HG02642 (cell line): ENCODE measurements at regions not wholly inside any gene's neighbourhood (a gene's known extent, or its start where the extent isn't known, plus 50 kb on each side); places are given as distances from the start of the nearest gene placed in this dataset.

Source experiments
- ATAC-seq: cut with Tn5 transposase; IDR thresholded peaks from one replicate; pipeline ENCODE4 v1.9.1; 2021; ENCODE audit warnings: mild to moderate bottlenecking; ENCODE audit not compliant: unreplicated experiment, poor library complexity

DNA sequence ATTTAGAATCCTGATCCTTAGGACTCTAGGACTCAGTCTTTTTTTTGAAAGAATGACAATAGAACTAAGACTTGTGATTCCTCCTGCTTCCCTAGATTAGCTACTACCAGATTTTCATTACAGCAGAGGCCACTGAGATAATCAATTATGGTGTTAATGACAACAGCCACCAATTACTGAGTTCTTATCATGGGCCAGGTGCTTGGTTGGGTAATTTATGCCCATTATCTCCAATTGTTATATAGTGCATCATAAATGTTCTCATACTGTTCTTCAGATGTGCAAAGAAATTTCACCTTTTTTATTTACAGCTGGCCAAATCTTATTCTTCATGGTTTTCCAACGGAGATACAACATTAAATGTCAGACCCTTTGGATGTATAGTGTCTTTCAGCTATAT lies 162.9 kb upstream of the CMC1 start:
- no peak for ATAC-seq

DNA sequence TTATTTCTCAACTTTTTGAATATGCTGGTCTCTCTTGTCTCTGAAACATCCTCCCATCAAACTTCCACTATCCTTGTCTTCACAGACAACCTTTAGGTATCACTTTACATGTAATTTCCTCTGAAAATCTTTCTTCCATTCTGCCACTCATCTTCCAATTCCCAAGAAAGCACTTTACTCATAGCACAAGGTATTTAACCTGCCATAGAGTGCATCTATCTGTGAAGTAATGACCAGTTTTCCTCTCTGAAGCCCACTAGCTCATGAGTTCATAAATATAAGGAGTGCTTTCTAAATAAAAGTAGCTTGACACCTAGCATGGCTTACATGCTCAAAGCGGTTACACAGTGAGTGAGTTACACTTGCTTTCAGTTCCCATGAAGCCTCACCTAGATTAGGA lies 160.7 kb upstream of the CMC1 start:
- ATAC-seq = no peak

DNA sequence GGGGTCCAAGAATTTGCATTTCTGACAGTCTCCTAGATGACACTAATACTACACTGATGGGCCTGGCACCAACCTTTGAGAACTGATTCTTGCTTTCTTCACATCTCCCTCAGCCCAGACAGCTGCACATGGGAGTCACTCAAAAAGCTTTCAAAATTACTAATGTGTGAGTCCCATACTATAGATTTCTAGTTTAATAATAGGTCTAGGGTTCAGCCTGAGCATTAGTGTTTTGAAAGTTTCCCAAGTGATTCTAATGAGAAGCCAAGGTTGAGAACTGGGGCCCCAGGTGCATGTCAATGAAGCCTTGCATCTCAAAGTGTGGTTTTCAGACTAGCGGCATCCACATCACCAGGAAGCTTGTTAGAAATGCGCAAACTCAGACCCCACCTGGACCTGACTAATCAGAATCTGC lies 159.9 kb upstream of the CMC1 start:
- peak; percentile 55 for ATAC-seq

DNA sequence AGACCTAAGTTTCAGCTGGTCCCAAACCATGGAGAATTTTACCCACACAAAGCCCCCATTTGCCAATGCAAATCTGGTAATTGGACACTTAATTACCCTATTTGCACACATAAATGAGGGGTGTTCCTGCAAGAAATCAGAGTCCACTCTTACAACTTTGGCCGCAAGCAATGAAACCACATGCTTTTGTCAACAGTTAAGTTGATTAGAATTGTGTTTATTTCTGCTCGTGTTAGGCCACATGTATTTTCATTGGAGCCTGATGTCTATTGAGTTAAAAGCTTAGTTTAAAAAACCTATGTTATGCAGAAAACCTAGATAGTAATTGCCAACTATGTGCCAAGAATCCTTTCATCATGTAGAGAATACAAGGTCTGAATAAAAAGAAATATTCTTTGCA lies 153.8 kb upstream of the CMC1 start:
- ATAC-seq = no peak

DNA sequence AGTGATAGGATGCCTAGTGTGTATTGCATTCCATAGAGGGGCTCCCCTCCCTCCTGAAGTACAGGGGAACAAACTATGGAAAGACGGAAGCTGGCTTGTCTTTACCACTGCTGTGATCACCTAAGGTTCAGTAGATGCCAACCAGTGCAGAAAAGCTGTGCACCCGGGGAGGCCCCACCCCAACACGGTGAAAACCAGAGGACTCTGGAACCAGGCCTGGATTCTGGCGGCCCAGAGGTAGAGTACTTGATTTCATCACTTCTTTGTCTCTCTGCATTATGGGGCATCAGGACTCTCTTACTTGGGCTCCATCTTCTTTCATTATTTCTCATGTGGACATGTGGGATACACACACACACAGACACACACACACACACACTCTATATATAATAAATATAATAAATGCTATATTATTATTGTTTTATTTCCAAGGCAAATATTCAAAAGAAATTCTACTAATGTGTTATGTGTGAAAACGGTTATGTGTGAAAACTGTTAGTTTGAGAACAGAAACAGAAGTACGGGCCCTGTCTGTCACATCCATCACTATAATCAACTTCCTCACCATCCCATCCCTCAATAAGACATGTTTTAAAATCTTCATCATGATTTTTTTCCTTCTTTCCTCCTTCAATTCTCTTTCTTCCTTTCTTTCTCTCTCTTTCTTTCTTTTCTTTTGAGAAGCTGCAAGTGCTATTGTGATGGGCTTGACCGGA lies 152.4 kb upstream of the CMC1 start:
- no peak for ATAC-seq

DNA sequence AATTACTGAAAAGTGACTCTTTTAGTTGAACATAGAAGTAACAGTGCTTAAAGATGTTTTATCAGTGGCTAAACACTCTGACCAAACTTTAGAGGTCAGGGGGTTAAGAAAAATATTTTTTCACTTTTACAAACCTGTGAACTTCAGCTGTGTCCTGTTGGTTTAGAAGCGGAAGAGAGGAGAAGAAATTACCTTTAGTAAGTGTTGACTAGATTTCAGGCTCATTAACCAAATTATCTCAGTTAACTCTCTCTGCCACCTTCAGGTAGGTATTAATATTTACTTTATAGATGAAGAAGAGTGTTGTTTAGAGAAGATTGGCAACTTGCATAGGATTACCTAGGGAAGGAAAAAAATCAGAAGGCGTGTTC lies 151.9 kb upstream of the CMC1 start:
- ATAC-seq = no peak

DNA sequence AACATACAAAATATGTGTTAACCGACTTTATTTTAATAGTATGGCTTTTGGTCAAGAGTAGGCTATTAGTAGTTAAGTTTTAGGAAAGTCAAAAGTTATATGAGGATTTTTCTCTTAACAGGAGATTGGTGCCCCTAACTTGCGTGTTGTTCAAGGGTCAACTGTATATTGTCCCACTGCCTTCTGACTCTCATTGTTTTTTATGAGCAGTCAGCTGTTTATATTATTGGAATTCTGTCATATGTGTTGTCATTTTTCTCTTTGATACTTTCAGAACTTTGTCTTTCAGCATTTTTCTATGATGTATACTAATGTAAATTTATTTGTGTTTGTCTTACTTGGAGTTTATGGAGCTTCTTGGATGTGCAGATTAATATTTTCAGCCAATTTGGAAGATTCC lies 142.1 kb upstream of the CMC1 start:
- ATAC-seq = no peak

DNA sequence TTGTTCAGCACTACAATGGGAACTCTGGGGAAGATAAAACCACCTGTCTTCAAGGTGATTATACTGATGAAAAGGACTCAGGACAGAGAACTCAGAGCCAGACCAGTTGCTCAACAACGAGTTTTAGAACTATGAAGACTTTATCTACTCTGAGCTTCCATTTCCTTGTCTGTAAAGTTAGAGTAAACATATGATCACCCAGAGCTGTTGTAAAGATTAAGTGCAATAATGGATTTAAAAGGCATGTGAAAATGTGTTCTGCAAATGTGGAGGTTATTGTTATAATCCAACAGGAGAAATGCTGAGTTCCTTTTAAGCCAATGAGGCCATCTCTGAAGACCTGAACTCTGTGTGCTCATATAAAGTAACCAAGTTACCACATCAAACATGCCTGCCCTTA lies 139.7 kb upstream of the CMC1 start:
- no peak for ATAC-seq

DNA sequence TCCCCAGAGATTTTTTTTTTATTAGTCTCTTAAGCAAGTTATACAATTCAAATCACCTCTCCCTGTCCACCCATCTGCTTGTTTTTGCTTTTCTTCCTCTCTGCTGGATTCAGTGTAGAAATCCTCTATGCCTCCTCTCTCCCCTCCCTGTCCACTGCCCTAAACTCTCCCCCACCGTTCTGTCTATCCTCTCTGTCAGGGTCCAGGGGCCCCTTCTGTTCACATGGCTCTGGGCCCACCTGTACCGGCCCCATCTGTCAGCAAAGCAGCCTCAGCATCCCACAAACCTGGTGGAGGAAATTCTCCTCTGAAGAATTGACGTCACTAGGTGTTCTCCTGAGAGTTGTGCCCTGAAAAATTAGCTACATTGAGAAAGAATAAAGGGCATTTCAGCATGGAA lies 137.6 kb upstream of the CMC1 start:
- ATAC-seq = no peak

DNA sequence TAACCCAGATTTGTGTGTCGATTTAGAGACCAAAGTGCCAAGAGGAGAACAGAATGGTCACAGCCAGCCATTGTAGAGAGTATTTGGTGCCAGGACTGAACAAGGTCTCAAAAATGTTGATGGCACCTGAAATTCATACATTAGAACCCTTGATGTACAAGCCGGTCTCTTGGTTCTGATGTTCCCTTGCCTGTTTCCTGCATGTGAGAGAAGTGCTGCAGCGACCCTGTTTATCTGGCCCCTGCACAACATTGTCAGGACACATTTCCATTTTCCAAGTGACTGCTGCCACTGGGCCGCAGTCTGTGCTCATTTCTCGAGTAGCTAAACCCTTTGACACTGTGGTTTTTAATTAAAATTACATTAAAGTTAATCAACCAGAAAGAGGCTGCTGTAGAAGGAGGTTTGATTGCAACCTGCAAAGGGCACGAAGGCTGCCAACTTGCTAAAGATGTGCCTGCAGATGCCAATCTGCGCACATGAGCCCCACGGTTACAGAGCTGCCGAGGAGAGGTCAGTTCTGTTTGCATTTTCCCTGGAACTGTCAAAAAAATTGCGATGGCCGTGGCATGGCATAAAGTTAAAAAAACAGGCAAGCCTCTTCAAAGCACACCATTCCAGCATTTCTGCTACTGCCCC lies 136.4 kb upstream of the CMC1 start:
- no peak for ATAC-seq

DNA sequence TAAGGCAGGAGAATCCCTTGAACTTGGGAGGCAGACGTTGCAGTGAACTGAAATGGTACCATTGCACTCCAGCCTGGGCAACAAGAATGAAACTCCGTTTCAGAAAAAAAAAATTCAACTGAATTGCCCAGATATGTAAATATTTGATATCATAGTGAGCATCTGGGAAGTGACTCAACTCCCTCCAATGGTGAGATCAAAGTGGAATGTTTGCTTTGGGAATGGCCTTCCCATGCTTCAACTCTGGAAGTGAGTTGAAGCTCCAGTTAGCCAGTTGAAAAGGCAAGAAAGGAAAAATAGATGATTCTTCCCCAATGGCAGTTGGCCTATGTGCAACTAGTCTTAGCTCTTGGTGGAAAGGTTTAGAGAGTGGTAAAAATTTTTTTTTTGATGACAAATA lies 131.6 kb upstream of the CMC1 start:
- ATAC-seq = no peak

DNA sequence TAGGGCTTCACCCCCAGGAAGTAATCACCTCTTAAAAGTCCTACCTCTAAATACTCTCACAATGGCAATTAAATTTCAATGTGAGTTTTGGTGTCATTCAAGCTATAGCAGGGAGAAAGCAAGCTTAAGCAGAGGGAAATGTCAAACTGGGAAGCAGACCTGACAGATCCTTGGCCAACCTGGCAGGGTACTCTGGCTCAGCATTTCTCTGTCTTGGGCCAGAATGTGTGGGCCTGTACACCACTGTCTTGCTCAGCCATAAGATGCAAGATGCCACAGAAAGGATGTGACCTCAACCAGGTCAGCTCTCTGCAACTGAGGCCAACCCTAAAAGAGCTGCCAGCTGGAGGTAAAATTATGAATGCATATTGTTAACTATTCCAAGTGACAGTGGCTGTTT lies 130.6 kb upstream of the CMC1 start:
- no peak for ATAC-seq

DNA sequence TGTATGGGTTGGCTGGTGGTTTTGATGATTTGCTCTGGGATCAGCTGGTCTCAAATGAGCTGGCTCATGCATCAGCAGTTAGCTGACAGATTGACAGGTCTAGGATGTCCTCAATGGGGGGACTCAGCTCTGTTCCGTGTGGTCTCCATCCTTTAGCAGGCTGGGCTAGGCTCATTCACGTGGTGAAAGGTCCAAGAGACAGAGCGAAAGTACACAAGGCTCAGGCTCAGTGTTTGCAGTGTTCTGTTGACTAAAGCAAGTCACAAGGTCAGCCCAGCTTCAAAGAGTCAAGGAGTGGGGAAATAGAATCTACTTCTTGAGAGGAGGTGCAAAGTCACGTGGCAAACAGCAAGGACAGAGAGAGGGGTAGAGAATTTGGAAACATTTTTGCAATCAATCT lies 126.5 kb upstream of the CMC1 start:
- ATAC-seq = no peak

DNA sequence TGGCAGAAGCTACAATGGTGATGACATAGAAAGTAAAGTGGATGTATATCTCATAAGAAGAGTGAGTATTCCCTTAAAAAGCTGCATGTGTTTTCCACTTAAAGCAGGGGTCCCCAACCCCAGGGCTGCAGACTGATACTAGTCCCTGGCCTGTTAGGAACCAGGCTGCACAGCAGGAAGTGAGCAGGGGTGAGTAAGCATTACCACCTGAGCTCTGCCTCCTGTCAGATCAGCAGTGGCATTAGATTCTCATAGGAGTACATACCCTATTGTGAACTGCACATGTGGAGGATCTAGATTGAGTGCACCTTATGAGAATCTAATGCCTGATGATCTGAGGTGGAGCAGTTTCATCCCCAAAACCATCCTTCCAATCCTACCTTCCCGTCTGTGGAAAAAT lies 126.1 kb upstream of the CMC1 start:
- ATAC-seq = no peak

DNA sequence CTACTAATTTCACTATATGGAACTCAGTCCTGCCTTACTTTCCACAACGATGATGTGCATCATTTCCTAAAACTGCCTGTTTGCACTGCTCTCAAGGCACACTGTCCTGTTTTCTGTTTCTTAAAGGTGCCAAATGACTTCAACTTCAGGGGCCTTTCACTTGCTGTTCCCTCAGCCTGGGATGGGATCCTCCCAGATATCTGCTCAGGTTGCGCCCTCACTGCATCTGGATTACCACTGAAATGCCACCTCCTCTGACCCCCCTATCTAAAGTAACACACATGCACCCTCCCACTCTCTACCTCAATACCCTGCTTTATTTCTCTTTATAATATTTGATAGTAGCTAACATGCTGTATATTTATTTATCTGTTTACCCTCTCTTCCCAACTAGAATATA lies 123.8 kb upstream of the CMC1 start:
- ATAC-seq = no peak

DNA sequence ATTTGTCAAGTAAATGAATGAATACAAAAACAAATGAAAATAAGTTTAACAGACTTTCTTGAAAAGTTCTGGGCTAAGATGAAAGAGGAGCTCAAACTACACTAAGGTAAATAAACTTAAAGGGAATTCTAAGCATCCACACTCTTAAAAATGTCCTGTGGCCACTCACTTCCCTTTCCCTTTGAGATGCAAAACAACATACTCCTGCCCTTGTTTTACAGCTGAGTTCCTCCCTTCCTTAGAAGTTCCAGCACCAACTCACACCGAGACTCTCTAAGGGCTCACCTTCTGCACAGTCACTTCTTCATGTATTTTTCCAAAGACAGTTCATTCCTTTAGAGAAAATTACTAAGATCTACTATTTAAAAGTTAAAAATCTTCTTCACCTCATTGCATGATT lies 123.3 kb upstream of the CMC1 start:
- ATAC-seq = no peak

DNA sequence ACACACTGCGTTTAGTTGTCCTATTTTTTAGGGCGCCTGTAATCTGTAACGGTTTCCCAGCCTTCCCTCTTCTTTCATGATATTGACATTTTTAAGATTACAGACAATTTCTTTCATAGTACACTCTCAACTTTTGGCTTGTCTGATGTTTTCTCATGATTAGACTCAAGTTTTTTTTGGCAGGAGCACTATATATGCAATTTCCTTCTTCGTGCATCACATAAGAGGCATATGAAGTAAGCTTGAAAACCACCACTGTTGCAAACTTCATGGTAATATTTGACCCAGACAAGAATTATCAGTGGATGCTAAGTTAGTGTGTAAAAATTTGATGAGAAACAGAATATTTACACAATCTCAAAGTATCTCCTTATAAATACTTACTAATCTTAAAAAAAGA lies 119.2 kb upstream of the CMC1 start:
- no peak for ATAC-seq

DNA sequence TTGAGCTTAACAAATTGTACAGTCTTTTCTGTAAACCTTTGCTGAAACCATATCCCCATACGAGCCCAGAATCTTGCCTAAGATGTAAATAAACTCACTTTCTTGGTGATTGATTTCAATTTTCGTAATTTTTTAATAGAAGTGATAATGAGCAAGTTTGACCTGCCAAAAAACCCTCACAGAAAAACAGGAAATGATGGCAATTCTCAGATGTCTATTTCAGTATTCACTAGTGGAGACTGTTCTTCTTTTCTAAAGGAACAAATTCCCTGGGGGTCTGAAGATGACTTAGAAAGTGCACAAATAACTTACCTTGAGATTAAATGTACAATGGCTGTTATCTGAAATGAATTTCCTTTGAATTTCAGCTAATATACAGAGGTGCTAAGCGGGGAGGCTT lies 116.5 kb upstream of the CMC1 start:
- no peak for ATAC-seq

DNA sequence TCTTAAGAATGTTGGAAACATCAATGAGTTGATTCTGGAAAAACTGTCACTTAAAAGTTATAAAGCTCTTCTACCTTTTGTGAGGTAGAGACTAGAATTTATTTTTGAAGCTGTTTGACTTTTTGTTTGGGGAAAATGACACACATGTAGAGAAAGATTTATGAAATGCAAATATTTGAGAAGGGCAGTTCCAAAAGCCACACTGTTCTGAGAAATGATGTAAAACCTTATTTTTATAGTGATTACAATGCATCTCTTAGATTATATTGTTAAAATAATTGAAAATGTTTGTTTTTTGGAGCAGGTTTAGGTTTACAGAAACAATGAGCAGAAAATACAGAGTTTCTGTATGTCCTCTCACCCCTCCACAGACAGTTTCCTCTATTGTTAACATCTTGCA lies 116.1 kb upstream of the CMC1 start:
- ATAC-seq = no peak

DNA sequence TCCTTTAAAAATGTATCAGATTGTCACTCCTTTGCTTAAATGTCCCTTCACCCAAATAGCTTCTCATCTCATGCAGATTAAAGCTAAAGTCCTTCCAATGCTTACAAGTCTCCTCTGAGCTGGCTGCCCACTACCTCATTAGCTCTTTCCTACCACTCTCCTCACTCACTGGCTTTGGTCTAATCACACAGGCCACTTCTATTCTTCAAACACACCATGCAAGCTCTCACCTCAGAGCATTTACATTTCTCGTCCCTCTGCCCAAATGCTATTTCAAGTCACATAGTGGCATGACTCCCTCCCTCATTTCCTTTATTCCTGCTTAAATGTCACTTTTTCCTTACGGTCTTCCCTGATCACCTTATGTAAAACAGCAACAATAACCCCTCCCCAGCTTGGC lies 110.6 kb upstream of the CMC1 start:
- ATAC-seq = no peak

DNA sequence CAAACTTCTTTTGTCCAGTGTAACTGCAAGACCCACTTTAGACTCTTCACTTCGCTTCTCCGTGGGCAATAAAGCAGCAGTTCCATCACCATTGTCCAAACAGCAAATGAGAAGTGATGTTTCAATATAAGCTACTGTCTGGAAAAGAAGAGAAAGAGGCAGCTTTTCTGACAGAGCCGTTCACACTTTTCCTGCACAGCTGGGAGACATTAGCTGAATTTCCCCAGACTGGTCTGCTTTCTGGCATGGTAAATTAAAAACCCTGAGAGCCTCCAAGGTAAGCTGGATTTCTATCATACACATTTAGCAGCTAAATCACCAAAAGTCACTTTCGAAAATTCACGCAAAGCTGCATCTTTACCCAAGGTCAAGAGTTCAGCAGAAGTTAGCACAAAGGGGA lies 108.5 kb upstream of the CMC1 start:
- ATAC-seq = no peak

DNA sequence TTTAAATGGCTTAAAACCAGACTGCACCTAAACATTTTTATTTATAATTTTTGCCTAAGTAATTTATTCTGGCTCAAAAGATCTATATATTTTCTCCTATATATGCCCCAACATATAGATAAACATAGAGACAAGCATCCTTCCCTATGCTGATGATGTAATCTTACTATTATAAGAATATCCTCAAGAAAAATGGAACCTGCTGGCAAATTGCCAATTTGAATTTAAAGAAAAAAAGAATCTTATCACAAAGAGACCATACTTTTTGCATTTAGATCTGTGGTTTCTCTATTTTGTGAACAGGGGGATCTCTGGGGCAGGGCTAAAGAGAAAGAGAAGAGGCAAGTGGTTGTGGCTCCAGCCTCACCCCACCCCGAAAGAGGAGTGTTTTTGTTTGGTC lies 107.2 kb upstream of the CMC1 start:
- no peak for ATAC-seq
